WTC11 (cell line): ENCODE measurements at regions not wholly inside any gene's neighbourhood (a gene's known extent, or its start where the extent isn't known, plus 50 kb on each side); places are given as distances from the start of the nearest gene placed in this dataset.
"Not testable (repeated sequence)": the region's sequence is repeated elsewhere in the genome, so short reads cannot be mapped to it uniquely, and the experiment has no call there.

Experiments
- ATAC-seq: fragments of 200-7000 bp; cut with Tn5 transposase; 2 replicates; pipeline ENCODE4 v1.10.0; 2021; ENCODE audit warnings: mild to moderate bottlenecking, moderate library complexity
- CTCF ChIA-PET: fragments of 300-600 bp; sonication (Branson Sonifier 250); formaldehyde crosslinking; loops from one replicate; lab custom pipeline; 2021; ENCODE audit warnings: antibody characterized with exemption; lab: Charles Lee
- POLR2A ChIA-PET: fragments of 350-600 bp; sonication (Branson Sonifier 250); formaldehyde crosslinking; loops from one replicate; lab custom pipeline; 2021; ENCODE audit warnings: antibody characterized with exemption; lab: Charles Lee
- DNase-seq: peaks from one replicate; pipeline ENCODE4 v3.0.0; 2021; ENCODE audit warnings: low spot score
- H3K27ac Mint-ChIP-seq: 2 replicates; pipeline ENCODE4 v1.8.0; 2021; ENCODE audit warnings: mixed read lengths
- H3K27me3 Mint-ChIP-seq: 2 replicates; pipeline ENCODE4 v1.8.0; 2021; ENCODE audit warnings: low read depth, mild to moderate bottlenecking, moderate library complexity, mixed read lengths
- H3K36me3 Mint-ChIP-seq: 2 replicates; pipeline ENCODE4 v1.8.0; 2021; ENCODE audit warnings: mixed read lengths
- H3K4me1 Mint-ChIP-seq: 2 replicates; pipeline ENCODE4 v1.8.0; 2022; ENCODE audit warnings: mixed read lengths
- H3K4me3 Mint-ChIP-seq: 2 replicates; pipeline ENCODE4 v1.8.0; 2021; ENCODE audit warnings: mild to moderate bottlenecking, moderate library complexity, mixed read lengths
- H3K9me3 Mint-ChIP-seq: 2 replicates; pipeline ENCODE4 v1.8.0; 2021; ENCODE audit warnings: mixed read lengths
- CBFB ChIP-seq: sonication (generic); formaldehyde crosslinking; IDR thresholded peaks from 2 replicates; pipeline ENCODE4 v1.8.1; 2022; ENCODE audit warnings: mild to moderate bottlenecking, low read depth, missing genetic modification reagents
- CREB1 ChIP-seq: sonication (generic); formaldehyde crosslinking; IDR thresholded peaks from 2 replicates; pipeline ENCODE4 v1.8.0; 2023; ENCODE audit warnings: mild to moderate bottlenecking, missing genetic modification reagents
- ETV6 ChIP-seq: sonication (generic); formaldehyde crosslinking; IDR thresholded peaks from 2 replicates; pipeline ENCODE4 v1.8.1; 2022; ENCODE audit warnings: mild to moderate bottlenecking, missing genetic modification reagents
- FOXP1 ChIP-seq: sonication (generic); formaldehyde crosslinking; IDR thresholded peaks from 2 replicates; pipeline ENCODE4 v1.8.0; 2022; ENCODE audit warnings: missing genetic modification reagents, mild to moderate bottlenecking, moderate library complexity, borderline replicate concordance
- NFATC4 ChIP-seq: fragments of 250-450 bp; sonication (Bioruptor Pico); IDR thresholded peaks from 2 replicates; pipeline ENCODE4 v1.9.0; 2021; ENCODE audit warnings: mild to moderate bottlenecking
- RORB ChIP-seq: fragments of 250-450 bp; sonication (Bioruptor Pico); IDR thresholded peaks from 2 replicates; pipeline ENCODE4 v1.9.0; 2021; ENCODE audit warnings: mild to moderate bottlenecking
- TEAD1 ChIP-seq: sonication (generic); formaldehyde crosslinking; IDR thresholded peaks from 2 replicates; pipeline ENCODE4 v1.8.0; 2022; ENCODE audit warnings: mild to moderate bottlenecking, missing genetic modification reagents
- TP53 ChIP-seq: sonication (generic); formaldehyde crosslinking; IDR thresholded peaks from 2 replicates; pipeline ENCODE4 v1.8.1; 2023; ENCODE audit warnings: mild to moderate bottlenecking, missing genetic modification reagents
- ZNF416 ChIP-seq: fragments of 250-450 bp; sonication (Bioruptor Pico); IDR thresholded peaks from 2 replicates; pipeline ENCODE4 v1.9.0; 2021; ENCODE audit warnings: mild to moderate bottlenecking, inconsistent platforms
- ZNF423 ChIP-seq: fragments of 250-450 bp; sonication (Bioruptor Pico); IDR thresholded peaks from 2 replicates; pipeline ENCODE4 v2.1.2; 2022; ENCODE audit warnings: mild to moderate bottlenecking, moderate library complexity
- TF ChIP-seq, protein P1 (sequence below): sonication (generic); formaldehyde crosslinking; IDR thresholded peaks from 2 replicates; pipeline ENCODE4 v1.8.1; 2023; ENCODE audit warnings: mild to moderate bottlenecking, missing genetic modification reagents
- TF ChIP-seq, protein P2 (sequence below): sonication (generic); formaldehyde crosslinking; IDR thresholded peaks from 2 replicates; pipeline ENCODE4 v1.8.0; 2023; ENCODE audit warnings: missing genetic modification reagents, mild to moderate bottlenecking, borderline replicate concordance
- TF ChIP-seq, protein P3 (sequence below): sonication (generic); formaldehyde crosslinking; conservative IDR thresholded peaks from 2 replicates; pipeline ENCODE4 v1.8.1; 2022; ENCODE audit warnings: mild to moderate bottlenecking, missing genetic modification reagents
- TF ChIP-seq, protein P4 (sequence below): sonication (generic); formaldehyde crosslinking; IDR thresholded peaks from 2 replicates; pipeline ENCODE4 v1.8.1; 2022; ENCODE audit warnings: low read depth, missing genetic modification reagents, borderline replicate concordance
- TF ChIP-seq, protein P5 (sequence below): sonication (generic); formaldehyde crosslinking; IDR thresholded peaks from 2 replicates; pipeline ENCODE4 v1.8.0; 2023; ENCODE audit warnings: missing genetic modification reagents

DNA sequence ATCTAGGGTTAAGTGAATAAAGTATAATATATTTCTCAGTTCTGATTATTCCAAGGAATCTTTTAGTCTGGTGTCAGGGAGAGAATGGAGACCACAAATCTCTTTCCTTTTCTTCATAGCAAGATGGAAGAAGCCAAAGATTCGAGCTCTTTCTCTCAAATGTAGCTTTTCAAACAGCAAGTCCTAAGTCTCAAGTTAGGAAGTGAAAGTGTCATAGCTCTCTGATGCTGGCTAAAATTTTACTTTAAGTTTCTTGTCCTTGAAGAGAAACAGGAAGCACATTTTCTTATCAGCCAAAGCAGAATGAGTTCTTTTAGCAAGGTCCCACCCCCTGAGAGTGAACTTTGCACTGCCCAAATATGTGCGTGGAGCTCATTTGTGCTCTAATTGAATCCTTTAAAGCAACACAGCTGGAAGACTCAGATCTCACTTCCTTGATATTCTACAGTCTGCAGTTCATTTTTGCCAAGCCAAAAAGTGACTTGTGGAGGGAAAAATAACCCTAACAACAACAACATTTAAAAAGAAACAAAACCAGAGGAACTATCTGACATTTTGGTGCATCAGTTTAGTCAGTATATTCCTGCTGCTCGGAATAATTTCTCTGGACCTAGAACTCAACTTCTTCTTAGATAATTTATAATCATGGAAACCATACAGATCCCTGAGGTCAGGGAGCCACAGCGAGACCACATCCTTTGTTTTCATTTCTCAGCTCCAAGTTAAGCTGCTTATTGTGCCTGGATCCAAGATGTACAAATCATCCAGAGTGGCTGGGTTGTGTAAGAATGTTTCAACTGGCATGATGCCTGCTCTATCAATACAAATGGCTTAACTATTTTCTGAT lies 238.7 kb upstream of the P2RY1 start (continued):
- TF ChIP-seq, protein P1, sequence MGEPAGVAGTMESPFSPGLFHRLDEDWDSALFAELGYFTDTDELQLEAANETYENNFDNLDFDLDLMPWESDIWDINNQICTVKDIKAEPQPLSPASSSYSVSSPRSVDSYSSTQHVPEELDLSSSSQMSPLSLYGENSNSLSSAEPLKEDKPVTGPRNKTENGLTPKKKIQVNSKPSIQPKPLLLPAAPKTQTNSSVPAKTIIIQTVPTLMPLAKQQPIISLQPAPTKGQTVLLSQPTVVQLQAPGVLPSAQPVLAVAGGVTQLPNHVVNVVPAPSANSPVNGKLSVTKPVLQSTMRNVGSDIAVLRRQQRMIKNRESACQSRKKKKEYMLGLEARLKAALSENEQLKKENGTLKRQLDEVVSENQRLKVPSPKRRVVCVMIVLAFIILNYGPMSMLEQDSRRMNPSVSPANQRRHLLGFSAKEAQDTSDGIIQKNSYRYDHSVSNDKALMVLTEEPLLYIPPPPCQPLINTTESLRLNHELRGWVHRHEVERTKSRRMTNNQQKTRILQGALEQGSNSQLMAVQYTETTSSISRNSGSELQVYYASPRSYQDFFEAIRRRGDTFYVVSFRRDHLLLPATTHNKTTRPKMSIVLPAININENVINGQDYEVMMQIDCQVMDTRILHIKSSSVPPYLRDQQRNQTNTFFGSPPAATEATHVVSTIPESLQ: no peak
- TF ChIP-seq, protein P2, sequence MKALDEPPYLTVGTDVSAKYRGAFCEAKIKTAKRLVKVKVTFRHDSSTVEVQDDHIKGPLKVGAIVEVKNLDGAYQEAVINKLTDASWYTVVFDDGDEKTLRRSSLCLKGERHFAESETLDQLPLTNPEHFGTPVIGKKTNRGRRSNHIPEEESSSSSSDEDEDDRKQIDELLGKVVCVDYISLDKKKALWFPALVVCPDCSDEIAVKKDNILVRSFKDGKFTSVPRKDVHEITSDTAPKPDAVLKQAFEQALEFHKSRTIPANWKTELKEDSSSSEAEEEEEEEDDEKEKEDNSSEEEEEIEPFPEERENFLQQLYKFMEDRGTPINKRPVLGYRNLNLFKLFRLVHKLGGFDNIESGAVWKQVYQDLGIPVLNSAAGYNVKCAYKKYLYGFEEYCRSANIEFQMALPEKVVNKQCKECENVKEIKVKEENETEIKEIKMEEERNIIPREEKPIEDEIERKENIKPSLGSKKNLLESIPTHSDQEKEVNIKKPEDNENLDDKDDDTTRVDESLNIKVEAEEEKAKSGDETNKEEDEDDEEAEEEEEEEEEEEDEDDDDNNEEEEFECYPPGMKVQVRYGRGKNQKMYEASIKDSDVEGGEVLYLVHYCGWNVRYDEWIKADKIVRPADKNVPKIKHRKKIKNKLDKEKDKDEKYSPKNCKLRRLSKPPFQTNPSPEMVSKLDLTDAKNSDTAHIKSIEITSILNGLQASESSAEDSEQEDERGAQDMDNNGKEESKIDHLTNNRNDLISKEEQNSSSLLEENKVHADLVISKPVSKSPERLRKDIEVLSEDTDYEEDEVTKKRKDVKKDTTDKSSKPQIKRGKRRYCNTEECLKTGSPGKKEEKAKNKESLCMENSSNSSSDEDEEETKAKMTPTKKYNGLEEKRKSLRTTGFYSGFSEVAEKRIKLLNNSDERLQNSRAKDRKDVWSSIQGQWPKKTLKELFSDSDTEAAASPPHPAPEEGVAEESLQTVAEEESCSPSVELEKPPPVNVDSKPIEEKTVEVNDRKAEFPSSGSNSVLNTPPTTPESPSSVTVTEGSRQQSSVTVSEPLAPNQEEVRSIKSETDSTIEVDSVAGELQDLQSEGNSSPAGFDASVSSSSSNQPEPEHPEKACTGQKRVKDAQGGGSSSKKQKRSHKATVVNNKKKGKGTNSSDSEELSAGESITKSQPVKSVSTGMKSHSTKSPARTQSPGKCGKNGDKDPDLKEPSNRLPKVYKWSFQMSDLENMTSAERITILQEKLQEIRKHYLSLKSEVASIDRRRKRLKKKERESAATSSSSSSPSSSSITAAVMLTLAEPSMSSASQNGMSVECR (CRISPR knock-in tag): no peak
- TF ChIP-seq TEAD1 (CRISPR knock-in tag) (no peak), ZNF423 (CRISPR knock-in tag) (no peak), RORB (CRISPR knock-in tag) (no peak), CBFB (CRISPR knock-in tag) (no peak), ETV6 (no peak), CREB1 (CRISPR knock-in tag) (no peak), FOXP1 (no peak), NFATC4 (CRISPR knock-in tag) (no peak), ZNF416 (CRISPR knock-in tag) (no peak), TP53 (CRISPR knock-in tag) (no peak)
- TF ChIP-seq, protein P3, sequence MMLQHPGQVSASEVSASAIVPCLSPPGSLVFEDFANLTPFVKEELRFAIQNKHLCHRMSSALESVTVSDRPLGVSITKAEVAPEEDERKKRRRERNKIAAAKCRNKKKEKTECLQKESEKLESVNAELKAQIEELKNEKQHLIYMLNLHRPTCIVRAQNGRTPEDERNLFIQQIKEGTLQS: no peak
- TF ChIP-seq, protein P4, sequence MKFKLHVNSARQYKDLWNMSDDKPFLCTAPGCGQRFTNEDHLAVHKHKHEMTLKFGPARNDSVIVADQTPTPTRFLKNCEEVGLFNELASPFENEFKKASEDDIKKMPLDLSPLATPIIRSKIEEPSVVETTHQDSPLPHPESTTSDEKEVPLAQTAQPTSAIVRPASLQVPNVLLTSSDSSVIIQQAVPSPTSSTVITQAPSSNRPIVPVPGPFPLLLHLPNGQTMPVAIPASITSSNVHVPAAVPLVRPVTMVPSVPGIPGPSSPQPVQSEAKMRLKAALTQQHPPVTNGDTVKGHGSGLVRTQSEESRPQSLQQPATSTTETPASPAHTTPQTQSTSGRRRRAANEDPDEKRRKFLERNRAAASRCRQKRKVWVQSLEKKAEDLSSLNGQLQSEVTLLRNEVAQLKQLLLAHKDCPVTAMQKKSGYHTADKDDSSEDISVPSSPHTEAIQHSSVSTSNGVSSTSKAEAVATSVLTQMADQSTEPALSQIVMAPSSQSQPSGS (CRISPR knock-in tag): no peak
- TF ChIP-seq, all 79 proteins: peak for 0

DNA sequence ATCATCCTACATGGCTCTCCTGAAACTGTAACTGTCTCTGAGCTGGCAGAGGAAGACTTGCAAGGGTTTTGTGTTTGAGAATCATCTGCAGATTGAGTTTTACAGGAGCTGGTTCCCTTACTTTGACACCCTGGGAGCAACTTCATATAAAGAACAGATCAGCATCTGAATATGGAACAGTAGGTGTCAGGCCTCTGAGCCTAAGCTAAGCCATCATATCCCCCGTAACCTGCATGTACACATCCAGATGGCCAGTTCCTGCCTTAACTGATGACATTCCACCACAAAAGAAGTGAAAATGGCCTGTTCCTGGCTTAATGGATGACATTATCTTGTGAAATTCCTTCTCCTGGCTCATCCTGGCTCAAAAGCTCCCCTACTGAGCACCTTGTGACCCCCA lies 238.1 kb upstream of the P2RY1 start:
- POLR2A ChIA-PET, H3K4me3 Mint-ChIP-seq, H3K27me3 Mint-ChIP-seq, DNase-seq: not testable (repeated sequence)
- TF ChIP-seq TEAD1 (CRISPR knock-in tag): peak; percentile 69; the same call in 1 of the 2 replicates
- TF ChIP-seq, protein P5, sequence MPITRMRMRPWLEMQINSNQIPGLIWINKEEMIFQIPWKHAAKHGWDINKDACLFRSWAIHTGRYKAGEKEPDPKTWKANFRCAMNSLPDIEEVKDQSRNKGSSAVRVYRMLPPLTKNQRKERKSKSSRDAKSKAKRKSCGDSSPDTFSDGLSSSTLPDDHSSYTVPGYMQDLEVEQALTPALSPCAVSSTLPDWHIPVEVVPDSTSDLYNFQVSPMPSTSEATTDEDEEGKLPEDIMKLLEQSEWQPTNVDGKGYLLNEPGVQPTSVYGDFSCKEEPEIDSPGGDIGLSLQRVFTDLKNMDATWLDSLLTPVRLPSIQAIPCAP (CRISPR knock-in tag): peak; percentile 73; the same call in 1 of the 2 replicates
- Mint-ChIP-seq H3K9me3 (peaks cover 23% of the 10 kb centered on the region), H3K36me3 (peaks cover 24% of the 10 kb centered on the region), H3K27ac (peak overlapping the region; percentile 27; the same call in 1 of the 2 replicates), H3K4me1 (peaks cover 23% of the 10 kb centered on the region)
- CTCF ChIA-PET: interaction anchor here (1.3 kb wide), 1 partner anchor 237 kb away, joined by 3 read pairs; no protein-coding TSS in a partner anchor
- ATAC-seq: peak; percentile 36
